A549 (cell line): ENCODE measurements at regions not wholly inside any gene's neighbourhood (a gene's known extent, or its start where the extent isn't known, plus 50 kb on each side); places are given as distances from the start of the nearest gene placed in this dataset.

ENCODE experiments used
- CBX2 ChIP-seq: fragments of 200-600 bp; sonication (generic); IDR thresholded peaks from 2 replicates; pipeline ENCODE4 v1.6.1; 2016; ENCODE audit warnings: low read depth, mild to moderate bottlenecking, borderline replicate concordance
- CTCF ChIP-seq: fragments of >200 bp; sonication (Bioruptor Twin); formaldehyde crosslinking; IDR thresholded peaks from 3 replicates; pipeline ENCODE4 v1.5.1; 2016
- EP300 ChIP-seq, 2 experiments: fragments of >200 bp; sonication (Bioruptor Twin); formaldehyde crosslinking; IDR thresholded peaks; 2 replicates in 1 of 2; 3 replicates in 1 of 2; pipeline ENCODE4 v1.6.1; 2016 to 2017
- MAX ChIP-seq: IDR thresholded peaks from 2 replicates; pipeline ENCODE4 v1.6.1; 2012
- MYC ChIP-seq: IDR thresholded peaks from 2 replicates; pipeline ENCODE4 v1.6.1; 2012; ENCODE audit warnings: mild to moderate bottlenecking, inconsistent platforms, low read length, improper control_type of control experiment, borderline replicate concordance
- RAD21 ChIP-seq, 2 experiments: fragments of >200 bp in 1 of 2; sonication (Bioruptor Twin) in 1 of 2; formaldehyde crosslinking in 1 of 2; IDR thresholded peaks in 1 of 2; conservative IDR thresholded peaks in 1 of 2; 2 replicates in 1 of 2; 3 replicates in 1 of 2; pipeline ENCODE4 v1.6.1; 2012 to 2018; ENCODE audit warnings: inconsistent platforms in 1 of 2
- RCOR1 ChIP-seq: fragments of 150-350 bp; IDR thresholded peaks from 2 replicates; pipeline ENCODE4 v1.6.1; 2014; ENCODE audit warnings: antibody characterized with exemption, low read length, low read depth
- RFX5 ChIP-seq: fragments of 450-650 bp; IDR thresholded peaks from 2 replicates; pipeline ENCODE4 v1.7.1; 2014; ENCODE audit warnings: antibody characterized with exemption, mild to moderate bottlenecking, moderate library complexity
- TFCP2L1 ChIP-seq: fragments of 250-450 bp; sonication (Bioruptor Pico); IDR thresholded peaks from 2 replicates; pipeline ENCODE4 v1.5.0; 2021; ENCODE audit warnings: mild to moderate bottlenecking

GRCh38 chr3:94587291-94587690 lies 524.4 kb downstream of the NSUN3 start:
- TF ChIP-seq MAX (no peak), CTCF (no peak), TFCP2L1 (CRISPR knock-in tag) (no peak), MYC (no peak), RAD21 (conservative IDR thresholded peaks at IDR 0.05 in 1 of 2, IDR thresholded peaks at IDR 0.05 in 1 of 2) (no peak), EP300 (IDR thresholded peaks at IDR 0.05) (no peak), RFX5 (no peak), RCOR1 (no peak), CBX2 (no peak)
